ENCODE measurements at regions not wholly inside any gene's neighbourhood (a gene's known extent, or its start where the extent isn't known, plus 50 kb on each side); places are given as distances from the start of the nearest gene placed in this dataset.

DNA sequence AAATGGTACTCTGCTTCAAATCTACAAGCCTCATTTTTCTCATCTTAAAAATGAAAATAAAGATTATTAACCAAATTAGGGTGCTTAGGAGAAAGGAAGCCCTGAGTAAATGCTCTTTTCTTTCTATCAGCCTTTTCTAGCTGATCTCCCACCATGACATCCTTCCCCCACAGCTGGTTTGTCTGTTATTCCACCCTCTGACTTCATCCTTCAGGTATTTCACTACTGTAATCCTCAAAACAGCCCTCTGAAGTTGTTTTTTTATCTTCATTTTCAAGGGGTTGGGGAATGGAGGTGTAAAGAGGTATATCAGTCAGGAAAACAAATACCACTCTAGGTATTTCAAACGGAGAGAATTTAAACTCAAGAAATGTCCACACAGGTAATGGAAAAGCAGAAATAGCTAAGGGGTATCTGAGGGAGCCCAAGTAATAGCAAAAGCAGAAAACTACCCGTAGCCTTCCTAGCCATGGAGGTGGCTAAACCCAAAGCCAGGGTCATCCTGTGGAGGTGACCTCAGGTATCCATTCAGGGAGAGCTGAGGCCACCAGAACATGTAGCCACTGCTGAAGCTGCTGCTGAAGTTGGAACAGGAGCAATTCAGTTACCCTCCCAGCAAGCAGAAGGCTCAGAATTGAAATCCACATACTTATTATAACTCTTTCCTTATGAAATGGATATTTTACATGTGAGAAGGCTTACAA, 990.9 kb upstream of the ACVR2A start:
- FAIRE-seq, result no peak

DNA sequence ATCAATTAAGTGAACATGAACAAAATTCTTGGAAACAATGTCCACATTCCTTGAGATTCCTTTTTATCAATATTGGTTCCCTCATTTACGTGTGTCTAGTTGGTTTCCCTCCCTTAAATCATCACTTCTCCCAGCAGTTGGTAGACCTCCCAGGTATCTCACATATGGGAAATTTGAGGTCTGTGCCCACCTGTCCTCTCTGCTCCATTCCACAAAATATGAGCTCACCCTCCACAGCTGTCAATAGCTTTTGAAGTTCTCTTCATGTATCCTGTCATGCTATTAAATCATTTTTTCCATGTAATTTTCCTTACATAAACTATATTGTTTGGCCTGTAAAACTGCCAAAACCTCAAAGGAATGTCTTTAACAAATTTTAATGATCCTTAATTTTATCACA, 992.2 kb upstream of the ACVR2A start:
- FAIRE-seq, result no peak

DNA sequence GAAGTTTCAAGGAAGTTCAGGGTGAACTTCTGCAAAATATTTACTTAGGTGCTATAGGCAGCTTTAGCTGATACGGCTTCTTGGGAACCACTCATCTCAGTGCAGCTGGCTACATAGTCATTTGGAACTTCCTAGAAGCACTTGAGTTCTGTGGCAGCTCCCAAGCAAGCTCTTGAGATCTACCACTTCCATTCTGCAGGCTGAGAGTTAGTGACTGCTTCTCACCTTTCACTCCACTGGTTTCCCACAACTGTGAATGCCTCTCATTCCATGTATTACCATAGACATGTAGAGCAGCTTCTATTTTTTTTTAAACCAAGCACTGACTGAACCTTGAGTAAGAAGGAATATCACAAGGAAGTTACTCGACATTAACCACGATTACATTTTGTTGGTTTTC, 994.1 kb upstream of the ACVR2A start:
- FAIRE-seq, result no peak

DNA sequence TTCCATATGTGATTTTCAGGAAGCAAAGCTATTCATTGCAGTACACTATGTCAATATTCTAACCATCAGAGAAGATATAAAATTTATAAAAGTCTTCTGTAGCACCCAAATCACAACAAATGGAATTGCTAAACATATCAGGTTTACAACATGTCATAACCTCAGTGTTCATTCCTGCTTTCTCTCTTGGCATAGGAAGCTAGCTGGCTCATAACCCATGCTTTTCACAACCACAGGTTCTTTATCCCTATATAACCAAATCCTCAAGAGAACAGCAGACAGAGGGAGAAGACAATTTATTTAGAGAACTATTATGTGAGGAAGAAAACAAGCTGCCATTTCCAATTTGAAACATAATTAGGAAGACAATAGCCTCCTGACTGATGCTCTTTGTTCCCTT, 997.0 kb upstream of the ACVR2A start:
- FAIRE-seq, result no peak

DNA sequence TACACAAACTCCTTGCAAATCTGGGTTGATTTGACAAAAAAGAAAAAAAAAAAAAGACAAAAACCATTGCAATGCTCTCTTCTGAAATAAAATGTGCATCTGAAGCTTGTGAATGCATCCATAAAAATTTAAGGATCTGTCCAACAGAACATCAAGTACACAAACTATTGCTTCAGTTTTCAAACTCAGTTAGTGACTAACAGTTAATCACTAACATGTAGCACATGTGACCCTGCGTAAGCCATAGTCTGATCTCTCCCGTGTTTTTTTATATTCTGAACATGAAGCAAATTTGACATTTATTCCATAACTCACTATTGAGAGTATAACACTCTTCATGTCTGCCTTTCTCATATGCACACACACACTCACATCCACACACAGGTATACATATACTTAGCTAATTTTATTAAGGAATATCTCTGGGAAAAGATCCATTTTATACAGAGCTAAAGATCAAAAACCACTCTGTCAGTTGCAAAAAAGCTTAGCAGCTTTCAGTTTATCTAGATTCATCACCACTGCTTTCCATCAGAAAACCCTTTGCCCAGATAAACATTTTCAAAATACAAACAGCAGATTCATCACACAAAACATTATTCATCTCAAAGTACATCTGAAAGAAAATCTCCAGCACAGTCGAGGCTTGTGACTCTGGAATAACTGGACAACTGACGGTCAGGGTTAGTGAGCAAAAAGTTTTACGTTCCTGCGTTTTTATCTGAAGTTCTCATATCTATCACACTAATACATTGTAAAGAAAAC, 1000.4 kb upstream of the ACVR2A start:
- no peak for FAIRE-seq

DNA sequence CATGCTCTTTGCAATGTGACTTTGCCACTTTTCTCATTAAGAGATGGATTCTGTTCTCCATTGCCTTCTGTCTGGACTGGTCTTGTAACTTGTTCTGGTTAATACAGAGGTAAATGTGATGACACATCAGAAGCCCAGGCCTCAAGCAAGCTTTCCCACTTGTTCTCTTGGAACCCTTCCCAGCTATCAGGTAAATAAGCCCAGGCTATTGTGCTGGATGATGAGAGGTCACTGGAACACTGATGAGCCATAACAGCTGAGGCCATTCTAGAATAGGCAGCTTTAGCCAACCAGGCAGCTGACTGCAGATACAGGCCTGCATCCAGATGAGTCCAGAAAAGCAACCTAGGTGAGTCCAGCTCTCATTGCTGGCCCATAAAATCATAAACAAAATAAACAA, 1007.0 kb upstream of the ACVR2A start:
- FAIRE-seq, result no peak

DNA sequence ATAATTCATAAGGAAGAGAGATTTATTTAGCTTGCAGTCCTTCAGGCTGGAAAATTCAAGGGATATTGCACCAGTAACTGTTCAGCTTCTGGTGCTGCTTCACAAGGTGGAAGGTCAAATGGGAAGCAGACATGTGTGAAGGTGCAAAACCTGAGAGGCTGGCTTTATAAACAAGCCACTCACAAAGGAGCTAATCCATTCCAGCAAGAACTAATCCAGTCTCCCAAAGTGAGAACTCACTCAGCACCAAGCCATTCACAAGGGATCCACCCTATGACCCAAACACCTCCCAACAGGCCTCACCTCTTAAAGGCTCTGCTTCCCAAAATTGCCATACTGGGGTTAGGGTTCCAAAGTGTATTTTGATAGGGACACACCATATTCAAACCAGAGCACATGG, 1018.4 kb upstream of the ACVR2A start:
- no peak for FAIRE-seq

DNA sequence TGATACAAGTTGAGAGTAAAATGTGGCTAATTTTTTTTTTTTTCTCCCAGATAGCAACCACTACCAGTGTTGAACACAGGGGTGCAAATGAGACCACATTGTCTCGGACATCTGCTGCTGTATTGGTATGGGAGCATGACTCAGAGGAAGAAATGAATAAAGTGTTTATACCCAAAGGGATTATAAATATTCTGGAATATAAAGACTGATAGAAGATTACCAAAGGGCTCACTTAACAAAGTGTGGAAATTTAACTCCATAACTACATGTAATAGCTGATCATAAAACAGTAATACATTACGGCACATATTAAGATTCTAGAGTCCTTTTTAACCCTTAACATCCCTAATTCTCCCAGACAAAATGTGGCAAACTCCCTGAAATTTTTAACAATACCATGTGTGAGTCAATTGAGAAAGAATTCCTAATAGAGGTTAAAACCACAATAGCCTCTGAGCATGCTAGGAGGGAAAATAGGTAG, 1023.0 kb upstream of the ACVR2A start:
- no peak for FAIRE-seq

DNA sequence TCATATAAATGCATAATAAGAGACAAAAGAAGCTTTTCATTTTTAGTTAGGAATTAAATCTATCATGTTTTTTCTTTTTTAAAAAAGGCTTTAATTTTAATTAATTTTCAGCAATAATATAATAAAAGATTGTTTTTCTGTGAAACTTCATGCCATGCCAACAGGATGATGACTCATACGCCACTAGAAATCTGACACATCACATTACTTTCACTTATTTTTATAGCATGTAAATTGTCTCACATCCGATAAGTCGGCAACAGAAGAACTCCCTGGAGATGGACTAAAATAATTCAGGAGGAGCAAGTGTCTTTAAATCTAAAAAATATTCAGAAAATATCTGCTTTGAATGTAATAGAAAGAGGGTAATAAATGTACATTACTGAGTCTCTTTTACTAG, 1024.2 kb upstream of the ACVR2A start:
- no peak for FAIRE-seq

DNA sequence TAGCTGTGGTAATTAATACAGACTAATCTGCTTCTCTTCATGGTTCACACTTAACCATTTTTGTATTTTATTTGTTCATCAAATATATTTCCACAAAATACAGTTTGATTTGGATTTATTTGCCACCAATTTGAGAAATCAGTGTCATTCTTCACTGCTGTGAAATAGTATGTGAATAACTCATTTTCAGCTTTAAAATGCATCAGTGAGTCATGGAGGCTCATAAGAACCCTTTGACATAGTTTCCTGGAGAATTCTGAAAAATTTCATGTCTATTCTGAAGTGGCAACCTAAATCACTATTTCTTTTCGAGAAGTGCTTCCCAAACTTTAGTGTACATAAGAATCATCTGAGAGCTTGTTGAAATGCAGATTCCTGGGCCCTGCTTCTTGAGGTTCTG, 1026.7 kb upstream of the ACVR2A start:
- no peak for FAIRE-seq

DNA sequence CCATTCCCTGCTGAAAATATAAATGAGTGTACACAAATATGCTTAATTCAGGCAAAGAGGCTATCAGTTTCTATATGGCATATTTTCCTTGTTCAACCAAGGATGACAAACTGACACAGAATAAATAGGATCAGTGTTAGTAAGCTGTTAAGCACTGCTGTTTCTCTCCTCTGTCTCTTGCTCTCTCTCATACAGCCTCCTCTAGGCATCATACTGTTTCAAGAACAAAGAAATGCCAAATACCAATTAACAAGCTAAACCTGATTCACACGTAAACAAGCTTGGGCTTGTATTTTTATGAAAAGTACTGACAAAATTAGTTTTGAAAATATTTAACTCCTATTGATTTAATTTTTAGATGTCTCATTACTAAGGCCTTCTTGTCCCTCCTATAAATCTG, 1027.2 kb upstream of the ACVR2A start:
- FAIRE-seq, result no peak

DNA sequence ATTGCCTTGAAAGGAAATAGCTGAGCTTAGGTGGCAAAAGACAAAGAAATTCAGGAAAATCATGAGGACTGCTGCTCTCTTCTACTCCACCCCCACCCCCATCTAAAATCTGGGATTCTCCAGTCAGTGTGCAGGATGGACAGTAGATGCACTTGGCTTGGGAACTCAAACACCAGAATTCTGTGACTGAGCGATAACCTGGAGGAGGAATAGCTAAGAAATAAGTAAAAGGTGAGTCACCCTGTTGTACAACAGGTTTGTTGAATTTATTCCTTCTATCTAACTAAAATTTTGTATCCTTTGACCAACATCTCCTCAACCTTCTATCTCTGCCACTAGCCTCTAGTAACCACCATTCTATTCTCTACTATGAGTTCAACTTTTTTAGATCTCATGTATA, 1029.9 kb upstream of the ACVR2A start:
- FAIRE-seq, result no peak

DNA sequence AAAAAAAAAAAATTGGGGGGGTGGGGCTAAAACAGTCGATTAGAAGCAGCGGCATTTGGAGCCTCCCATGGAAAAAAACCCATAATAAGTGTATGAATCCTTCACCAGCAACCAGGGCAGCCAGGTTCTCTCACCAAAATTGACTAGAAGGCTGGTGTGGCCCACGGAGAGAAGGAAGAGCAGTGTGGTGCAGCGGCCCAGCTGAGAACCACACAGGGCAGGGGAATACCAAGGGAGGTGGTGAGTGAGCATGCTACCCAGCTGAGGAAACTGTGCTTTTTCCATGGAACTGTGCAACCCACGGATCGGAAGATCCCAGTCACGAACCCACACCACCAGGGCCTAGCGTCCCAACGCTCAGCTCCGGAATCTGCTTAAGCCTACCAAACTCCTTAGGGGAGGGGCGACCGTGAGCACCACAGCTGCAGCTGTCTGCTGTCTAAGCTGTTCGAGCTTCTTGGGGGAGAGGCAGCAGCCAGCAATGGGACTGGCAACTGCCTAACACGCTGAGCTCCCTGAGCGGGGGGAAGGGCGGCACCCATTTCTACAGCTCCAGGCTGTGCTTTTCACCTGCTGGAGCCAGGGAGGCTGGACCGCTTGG, 1037.2 kb upstream of the ACVR2A start:
- FAIRE-seq, result no peak

DNA sequence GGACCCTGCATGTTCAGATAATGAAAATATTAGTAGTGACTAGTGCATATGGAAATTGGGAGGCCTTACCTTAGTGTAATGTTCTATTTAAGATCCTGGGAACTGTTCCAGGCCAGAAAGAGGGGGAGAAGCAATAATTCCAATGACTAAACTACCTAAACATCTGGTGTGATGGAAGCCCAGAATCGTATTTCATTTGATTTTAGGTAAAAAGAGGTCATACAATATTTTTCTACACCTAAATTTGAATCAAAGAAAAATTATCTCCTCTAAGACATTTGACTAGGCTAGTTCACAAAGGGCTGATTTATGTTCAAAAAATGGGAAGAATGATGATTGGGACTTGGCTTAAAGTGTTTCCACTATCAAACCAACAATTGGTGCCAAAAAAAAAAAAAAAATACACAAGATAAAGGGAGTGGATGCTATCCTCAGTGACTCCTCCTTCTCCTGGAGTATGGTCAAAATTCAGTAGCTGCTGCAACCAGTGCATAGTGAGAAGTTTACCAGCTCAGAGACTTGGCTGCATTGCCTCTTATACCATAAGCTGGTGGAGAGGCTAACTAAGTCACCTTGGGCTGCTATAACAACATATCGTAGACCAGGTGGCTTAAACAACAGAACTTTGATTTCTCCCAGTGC, 1038.3 kb upstream of the ACVR2A start:
- no peak for FAIRE-seq

DNA sequence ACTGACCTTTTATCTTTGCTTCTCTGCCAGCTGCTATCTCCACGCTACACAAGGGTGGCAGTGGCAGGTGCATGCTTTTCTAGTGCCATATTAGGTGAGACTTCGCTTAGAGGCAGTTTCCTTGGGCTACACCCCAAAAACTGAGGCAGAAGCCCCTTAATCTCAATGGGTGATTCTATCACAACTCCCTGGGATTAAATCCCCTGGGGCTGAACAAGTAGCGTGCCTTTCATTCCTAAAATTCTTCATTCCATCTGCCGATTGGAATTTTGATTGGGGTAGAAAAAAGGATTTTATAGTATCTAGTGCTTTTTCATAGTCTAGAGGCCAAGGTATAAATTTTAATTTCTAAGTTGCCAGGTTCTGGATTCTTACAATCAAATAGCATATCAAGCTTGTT, 1040.5 kb upstream of the ACVR2A start:
- FAIRE-seq, result no peak

DNA sequence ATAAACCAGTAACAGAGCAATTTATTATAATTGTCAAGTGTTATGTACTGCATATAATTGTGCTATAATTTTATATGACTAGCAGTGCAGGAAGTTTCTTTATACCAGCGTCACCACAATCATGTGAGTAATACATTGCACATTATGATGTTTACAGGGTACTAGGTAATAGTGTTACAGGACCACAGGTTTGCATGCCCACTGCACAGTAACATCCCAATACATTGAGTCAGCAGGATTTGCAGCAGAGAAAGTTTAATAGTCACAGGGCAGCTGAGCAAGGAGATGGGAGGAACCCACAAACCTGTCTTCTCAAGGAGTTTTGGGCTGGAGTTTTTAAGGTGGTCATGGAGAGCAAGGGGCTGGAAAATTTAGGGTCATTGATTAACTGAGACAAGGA, 1042.9 kb upstream of the ACVR2A start:
- no peak for FAIRE-seq

DNA sequence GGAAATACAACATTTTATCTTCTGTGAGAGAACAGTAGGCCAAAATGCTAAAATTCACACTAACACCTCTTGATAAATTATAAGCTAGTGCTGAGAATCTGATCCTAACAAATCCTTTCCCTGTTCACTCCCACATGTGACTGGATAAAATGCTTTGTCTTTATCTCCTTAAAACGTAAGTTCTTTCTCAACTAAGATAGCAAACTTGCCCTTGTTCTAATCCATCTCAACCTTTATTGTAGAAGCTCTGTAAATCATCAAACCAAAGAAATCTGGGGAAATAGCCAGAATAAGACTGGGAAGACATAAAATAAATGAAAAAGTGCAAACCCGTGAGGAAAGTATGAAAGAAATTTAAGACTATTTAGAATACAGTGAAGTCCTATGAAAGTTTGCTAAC, 1058.4 kb upstream of the ACVR2A start:
- no peak for FAIRE-seq

DNA sequence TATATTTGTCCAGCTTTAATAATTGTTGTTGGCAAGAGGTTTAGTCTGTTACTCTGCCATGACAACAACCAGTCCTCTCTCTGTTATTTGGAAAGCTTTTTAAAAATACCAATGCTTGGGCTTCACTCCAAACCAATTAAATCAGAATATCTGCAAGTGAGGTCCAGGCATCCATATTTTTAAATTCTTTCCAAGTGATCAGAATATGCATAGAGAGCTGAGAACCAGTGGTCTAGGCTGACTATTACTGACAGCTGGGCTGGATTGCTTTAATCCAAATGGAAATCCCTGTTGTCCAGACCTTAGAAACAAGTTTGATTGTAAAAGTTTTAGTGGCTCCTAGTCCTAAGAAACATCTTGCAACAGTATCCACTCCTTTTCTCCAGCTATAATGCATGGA, 1059.7 kb upstream of the ACVR2A start:
- no peak for FAIRE-seq

DNA sequence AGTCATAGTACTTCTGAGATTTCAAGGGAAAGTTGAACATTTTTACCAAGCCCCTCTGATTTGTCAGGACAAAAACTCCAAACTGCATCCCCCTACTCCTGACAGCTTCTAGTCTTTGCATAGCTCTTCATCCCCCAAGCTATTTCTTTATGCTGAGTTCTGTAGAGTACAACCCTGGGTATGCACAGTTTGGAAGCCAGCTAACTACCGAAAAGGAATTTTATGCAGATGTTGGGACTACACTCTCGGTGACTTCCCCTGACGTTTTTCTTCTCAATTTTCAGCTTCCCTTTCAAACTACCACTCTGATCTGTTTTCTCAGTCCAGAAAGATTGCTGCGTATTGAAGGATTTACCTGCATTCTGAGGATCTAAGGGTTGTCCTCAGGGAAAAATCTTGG, 1060.2 kb upstream of the ACVR2A start:
- no peak for FAIRE-seq

DNA sequence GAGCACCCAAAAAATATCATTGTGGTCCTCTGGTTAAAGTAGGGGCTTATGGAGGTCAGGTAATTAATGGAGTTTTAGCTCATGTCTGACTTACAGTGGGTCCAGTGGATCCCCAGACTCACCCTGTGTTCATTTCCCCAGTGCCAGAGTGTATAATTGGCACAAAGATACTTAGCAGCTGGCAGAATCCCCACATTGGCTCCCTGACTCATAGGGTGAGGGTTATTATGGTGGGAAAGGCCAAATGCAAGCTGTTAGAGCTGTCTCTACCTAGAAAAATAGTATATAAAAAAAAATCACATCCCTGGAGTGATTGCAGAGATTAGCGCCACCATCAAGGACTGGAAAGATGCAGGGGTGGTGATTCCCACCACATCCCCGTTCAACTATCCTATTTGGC, 1067.6 kb upstream of the ACVR2A start:
- FAIRE-seq, result no peak

DNA sequence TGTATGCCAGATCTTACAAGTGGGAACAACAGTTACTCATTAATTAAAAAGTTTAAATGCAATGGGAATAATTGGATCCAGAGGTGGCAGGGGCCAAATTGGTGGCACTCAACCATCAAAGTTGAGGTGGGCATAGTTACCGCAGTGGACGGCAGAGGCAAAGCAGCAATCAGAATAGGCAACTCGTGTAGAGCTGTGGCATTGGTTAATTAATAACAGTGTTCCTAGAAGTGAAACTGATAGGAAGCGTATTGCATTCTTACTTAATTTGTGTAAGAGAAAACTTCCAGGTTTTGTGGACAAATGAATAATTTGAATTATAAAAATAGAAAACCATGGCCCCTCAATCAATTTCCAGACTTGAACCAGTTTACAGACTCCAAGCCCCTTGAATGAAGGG, 1068.2 kb upstream of the ACVR2A start:
- no peak for FAIRE-seq

DNA sequence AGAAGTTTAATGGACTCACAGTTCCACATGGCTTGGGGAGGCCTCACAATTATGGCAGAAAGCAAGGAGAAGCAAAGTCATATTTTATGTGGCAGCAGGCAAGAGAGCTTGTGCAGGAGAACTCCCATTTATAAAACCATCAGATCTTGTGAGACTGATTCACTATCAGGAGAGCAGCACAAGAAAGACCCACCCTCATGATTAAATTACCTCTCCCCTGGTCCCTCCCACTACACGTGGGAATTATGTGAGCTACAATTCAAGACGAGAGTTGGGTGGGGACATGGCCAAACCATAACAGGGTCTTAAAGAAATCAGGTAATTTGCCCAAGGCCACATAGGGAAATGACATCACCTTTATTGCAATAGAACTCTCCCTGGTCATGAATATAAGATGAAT, 1073.3 kb upstream of the ACVR2A start:
- no peak for FAIRE-seq

DNA sequence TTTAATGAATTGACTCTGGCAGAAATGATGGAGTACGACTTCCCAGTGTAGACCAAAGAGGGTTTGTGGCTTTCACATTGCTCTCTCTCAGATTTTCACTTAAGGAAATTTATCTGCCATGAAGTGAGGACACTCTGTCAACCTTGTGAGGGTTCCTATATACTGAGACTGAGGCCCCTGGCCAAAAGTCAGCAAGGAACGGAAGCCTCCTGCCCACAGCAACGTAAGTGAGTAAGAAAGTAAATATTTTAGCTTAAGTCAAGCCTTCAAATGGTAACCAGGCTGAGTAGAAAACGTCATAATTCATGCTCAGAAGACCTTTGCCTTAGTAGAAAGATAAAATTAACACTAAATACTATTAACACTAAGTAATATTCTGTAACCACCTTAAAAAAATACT, 1080.5 kb upstream of the ACVR2A start:
- FAIRE-seq, result no peak

DNA sequence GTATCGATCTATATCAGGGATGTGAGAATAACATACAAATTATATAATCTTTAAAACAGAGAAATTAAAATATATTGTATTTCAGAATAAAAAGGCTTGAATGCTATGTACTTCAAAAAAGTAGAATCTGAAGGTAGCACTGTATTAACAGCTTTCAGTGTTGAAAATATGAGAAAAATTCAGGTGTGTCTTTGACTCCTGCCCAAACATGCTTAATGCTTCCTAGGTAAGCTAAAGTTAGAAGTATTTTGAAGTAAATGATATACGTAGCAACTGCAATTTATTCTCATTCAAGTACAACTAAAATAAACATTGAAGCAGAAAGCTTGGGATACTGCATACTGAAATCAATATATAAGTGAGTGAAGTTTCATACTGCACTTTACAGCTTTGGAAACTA, 1082.0 kb upstream of the ACVR2A start:
- FAIRE-seq, result no peak

Measured in colon (tissue), 2 donors.